NCI-H1694 treated with DMSO at 0.1 percent for 48 hours (cell line): ENCODE measurements at regions not wholly inside any gene's neighbourhood (a gene's known extent, or its start where the extent isn't known, plus 50 kb on each side); places are given as distances from the start of the nearest gene placed in this dataset.
A peak's percentile ranks its signal among the peaks of the same experiment; 100 is the strongest.
"Not testable (repeated sequence)": the region's sequence is repeated elsewhere in the genome, so short reads cannot be mapped to it uniquely, and the experiment has no call there.

ENCODE experiments used
- DNase-seq: peaks from one replicate; lab custom pipeline; 2025; lab: John Stamatoyannopoulos, UW

DNA sequence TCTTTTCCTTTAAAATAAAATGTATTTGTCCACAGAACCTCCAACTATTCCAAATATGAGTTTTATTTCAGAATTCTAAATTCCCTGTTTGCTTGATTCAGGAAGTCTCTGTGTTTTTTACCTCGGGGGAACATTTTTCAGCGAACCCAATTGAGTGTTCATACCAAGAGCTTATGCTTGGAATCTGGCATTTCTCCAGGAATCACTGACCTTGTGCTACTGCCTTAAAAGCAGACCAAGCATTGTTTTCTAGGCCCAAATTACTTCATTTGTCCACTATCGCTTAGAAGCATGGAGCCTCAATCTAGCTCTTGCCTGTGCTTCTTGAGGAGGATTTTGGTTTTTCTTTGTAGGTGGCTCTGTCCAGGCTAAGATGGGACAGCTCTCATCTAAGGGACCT, 59.4 kb downstream of the EBLN1 start:
- DNase-seq, result no peak

- DNase-seq, result no peak
These were observed 61.1 kb downstream of the EBLN1 start for GRCh38 chr10:22156750-22157149.

DNA sequence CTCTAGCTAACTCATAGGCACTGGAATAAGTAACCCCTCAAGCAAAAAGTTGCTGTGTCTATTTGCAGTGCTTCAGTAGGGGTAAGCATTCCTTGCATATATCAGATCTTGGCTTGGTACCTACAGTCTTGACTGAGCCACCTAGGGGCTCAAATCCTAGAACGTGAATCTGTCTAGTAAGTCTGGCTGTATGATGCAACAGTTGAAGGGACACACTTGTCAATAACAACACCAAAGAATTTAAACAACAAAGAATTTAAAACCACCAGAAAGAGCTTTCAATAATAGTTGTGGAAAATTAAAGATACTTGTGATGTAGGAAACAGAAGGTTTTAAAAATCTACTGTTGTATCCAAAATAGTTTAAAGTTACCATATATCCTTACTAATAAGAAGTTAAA, 65.4 kb downstream of the EBLN1 start:
- no peak for DNase-seq

DNA sequence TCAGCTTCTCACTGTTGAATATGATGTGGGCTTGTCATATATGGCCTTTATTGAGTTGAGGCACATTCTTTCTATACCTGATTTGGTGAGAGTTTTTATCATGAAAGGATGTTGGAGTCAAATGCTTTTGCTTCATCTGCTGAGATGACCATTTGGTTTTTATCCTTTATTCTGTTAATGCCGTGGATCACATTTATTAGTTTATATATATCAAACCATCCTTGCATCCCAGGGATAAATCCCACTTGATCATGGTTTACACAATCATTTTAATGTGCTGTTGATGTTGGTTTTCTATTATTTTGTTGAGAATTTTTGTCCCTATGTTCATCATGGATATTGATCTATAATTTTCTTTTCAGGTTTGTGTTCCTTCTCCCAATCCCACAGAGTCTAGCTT, 67.0 kb downstream of the EBLN1 start:
- DNase-seq, result no peak

DNA sequence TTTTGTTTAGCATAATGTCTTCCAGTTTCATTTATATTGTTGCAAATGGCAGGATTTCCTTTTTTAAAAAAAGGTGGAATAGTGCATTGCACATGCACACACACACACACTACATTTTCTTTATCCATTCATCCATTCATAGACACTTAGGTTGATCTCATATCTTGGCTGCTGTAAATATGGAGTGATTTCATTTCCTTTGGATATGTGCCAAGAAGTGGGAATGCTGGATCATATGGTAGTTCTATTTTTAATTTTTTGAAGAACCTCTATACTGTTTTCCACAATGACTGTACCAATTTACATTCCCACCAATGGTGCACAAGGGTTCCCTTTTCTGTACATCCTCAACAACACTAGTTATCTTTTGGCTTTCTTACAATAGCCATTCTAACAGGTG, 68.9 kb downstream of the EBLN1 start:
- DNase-seq, result peak; percentile 3

GRCh38 chr10:22145873-22146272, 71.9 kb downstream of the EBLN1 start:
- DNase-seq, result not testable (repeated sequence)

- DNase-seq, result no peak
These were observed 80.3 kb downstream of the EBLN1 start for GRCh38 chr10:22137542-22137941.

GRCh38 chr10:22135591-22135990, 82.2 kb downstream of the EBLN1 start:
- DNase-seq, result no peak

- peak; percentile 75 for DNase-seq
These were observed 83.8 kb downstream of the EBLN1 start for GRCh38 chr10:22133749-22134624.

DNA sequence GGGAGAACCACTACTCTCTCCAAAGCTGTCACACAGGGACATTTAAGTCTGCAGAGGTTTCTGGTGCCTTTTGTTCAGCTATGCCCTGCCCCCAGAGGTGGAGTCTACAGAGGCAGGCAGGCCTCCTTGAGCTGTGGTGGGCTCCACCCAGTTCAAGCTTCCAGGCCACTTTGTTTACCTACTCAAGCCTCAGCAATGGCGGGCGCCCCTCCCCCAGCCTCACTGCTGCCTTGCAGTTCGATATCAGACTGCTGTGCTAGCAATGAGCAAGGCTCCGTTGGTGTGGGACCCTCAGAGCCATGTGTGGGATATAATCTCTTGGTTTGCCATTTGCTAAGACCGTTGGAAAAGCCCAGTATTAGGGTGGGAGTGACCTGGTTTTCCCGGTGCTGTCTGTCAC, 87.0 kb downstream of the EBLN1 start:
- DNase-seq, result not testable (repeated sequence)

DNA sequence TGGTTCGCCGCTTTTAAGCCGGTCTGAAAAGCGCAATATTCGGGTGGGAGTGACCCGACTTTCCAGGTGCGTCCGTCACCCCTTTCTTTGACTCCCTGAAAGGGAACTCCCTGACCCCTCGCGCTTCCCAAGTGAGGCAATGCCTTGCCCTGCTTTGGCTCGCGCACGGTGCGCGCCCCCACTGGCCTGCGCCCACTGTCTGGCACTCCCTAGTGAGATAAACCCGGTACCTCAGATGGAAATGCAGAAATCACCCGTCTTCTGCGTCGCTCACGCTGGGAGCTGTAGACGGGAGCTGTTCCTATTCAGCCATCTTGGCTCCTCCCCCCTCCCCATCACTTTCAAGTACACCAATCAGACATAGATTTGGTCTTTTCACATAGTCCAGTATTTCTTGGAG, 88.2 kb downstream of the EBLN1 start:
- not testable (repeated sequence) for DNase-seq

GRCh38 chr10:22121181-22121580, 96.6 kb downstream of the EBLN1 start:
- DNase-seq, result not testable (repeated sequence)

DNA sequence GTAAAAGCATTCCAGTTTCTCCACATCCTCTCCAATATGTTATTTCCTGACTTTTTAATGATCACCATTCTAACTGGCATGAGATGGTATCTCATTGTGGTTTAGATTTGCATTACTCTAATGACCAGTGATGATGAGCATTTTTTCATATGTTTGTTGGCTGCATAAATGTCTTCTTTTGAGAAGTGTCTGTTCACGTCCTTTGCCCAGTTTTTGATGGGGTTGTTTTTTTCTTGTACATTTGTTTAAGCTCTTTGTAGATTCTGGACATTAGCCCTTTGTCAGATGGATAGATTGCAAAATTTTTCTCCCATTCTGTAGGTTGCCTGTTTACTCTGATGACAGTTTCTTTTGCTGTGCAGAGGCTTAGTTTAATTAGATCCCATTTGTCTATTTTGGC, 97.7 kb downstream of the EBLN1 start:
- DNase-seq, result not testable (repeated sequence)

DNA sequence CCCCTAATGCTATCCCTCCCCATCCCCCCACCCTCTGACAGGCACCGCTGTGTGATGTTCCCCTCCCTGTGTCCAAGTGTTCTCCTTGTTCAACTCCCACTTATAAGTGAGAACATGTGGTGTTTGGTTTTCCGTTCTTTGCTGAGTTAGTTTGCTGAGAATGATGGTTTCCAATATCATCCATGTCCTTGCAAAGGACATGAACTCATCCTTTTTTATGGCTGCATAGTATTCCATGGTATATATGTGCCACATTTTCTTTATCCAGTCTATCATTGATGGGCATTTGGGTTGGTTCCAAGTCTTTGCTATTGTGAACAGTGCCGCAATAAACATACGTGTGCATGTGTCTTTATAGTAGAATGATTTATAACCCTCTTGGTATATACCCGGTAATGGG, 98.2 kb downstream of the EBLN1 start:
- not testable (repeated sequence) for DNase-seq

DNA sequence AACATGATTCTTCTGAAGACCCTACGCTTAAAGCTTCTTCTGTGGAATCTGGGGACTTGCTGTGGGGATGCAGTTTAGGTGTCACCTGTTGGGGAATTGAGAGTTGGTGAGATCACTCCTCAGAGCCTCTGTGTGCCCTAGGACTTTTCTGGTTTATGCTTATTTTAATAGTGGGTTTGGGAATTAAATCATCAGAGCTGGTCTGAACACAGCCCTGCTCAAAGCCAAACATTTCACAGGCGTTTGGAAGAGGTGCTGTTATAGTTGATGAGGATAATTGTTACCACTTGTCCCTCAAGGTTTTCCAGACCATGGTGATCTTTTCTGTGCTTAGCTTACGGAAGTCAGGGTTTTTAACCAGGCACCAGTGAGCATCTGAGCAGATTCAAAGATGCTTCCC, 106.1 kb downstream of the EBLN1 start:
- no peak for DNase-seq

DNA sequence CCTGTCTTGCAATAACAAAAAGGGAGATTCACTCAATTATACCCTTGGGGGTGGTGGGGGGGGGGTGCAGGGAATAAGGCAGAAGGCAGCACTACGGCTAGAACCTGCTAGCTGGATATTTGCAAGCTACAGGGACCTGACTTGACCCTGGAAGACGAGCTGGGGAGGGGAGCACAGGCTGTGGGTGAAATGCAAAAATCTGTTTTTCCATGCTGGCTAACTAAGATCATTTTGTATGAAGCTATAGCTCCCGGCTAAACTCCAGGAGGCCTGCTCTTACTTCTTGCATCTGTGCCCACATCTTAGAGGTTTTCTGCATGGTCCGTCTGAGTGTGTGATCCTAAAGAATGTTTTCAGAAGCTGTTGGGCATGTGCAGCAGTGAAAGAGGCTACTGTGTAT, 106.6 kb downstream of the EBLN1 start:
- DNase-seq, result no peak

- DNase-seq, result no peak
These were observed 107.1 kb downstream of the EBLN1 start for GRCh38 chr10:22110761-22111160.

- DNase-seq, result no peak
These were observed 101.7 kb upstream of the DNAJC1 start for GRCh38 chr10:22105270-22105669.

DNA sequence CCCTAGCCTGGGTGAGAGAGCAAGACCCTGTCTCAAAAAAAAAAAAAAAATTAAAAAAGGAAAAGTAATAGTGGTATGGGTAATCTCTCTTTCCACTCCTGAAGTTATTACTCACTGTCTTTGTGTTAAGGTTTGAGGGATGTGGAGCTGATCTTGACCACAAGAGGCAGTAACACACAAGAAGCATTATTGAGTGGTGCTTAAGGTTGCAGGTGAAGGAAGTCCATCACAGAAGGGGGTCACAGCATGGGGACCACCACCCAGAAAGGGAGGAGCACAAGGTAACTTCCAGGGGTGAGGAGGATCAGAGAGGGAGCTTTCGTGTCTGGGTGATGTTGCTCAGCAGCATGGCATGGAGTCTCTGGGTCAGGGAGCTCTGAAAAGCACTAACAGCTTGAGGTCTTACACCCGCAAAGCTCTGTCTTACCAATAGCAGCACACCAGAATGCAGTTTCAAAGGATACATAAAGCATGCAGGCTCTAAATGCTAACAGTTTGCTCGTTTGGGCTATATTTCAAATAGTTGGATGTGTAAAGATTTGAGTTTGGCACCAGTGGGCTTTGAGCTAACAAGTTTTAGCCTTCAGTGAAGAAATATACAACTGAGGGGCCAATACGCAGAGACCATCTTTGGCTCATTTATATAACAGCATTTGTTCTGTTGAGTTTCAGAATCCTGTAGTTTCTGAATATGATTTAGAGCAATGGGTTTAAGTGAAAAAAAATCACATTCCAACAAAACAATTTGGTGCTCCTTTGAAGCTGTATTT, 100.4 kb upstream of the DNAJC1 start:
- DNase-seq, result no peak

- DNase-seq, result no peak
These were observed 94.2 kb upstream of the DNAJC1 start for GRCh38 chr10:22097696-22098095.

DNA sequence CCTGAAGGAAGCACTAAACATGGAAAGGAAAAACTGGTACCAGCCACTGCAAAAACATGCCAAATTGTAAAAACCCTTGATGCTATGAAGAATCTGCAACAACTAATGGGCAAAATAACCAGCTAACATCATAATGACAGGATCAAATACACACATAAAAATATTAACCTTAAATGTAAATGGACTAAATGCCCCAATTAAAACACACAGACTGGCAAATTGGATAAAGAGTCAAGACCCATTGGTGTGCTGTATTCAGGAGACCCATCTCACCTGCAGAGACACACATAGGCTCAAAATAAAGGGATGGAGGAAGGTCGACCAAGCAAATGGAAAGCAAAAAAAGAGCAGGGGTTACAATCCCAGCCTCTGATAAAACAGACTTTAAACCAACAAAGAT, 87.7 kb upstream of the DNAJC1 start:
- not testable (repeated sequence) for DNase-seq

DNA sequence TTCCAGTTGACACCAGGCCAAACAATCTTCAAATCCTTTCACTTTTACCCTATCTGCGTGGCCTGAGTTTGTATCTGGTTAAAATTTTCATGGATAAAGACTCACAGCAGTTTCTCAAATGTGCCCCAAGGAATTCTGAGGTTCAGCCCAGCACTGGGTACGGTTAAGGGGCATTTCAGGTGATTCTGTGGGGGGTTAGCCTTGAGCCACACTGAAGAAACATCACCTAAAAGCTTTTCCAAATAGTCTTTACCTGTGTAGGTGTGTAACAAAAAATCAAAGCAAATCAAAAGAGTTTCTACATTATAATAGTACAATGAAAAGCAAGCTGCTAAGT, 83.8 kb upstream of the DNAJC1 start:
- no peak for DNase-seq

DNA sequence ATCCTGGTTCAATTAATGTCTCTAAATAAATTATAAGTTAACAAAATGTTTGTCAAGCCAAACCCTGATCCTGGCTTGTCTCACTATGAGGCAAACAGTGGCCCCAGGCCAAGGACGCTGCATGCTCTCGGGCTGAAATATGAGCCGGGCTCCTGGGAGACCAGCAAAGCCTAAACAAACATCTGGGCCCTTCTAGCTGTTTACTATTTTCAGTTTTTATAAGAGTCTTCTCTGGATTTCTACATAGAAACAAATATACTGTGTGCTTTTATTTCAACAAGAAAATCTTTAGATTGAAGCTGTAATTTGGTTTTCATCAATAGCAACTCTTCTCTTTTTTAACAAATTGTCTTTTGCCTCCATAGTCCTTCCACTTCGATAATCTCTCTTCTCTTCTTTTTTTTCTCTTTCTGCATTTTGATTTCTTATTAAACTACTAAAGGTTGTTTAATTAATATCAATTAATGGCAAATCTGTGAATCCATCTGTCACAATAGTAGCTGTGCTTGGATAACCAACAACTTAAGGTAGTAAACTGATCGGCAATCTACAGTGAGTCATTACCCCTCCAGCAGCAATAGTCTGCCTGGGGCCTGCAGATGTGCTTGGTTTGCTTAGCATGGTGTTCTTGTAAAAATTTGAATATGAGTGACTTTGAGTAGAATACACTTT, 83.3 kb upstream of the DNAJC1 start:
- DNase-seq, result peak; percentile 57
